K562 (cell line): ENCODE measurements at regions not wholly inside any gene's neighbourhood (a gene's known extent, or its start where the extent isn't known, plus 50 kb on each side); places are given as distances from the start of the nearest gene placed in this dataset.

ENCODE experiments used
- CTBP1 ChIP-seq: fragments of 450-650 bp; IDR thresholded peaks from 2 replicates; pipeline ENCODE4 v1.6.1; 2016; ENCODE audit warnings: borderline replicate concordance
- MEIS2 ChIP-seq: fragments of 450-650 bp; IDR thresholded peaks from 2 replicates; pipeline ENCODE4 v1.6.1; 2014; ENCODE audit warnings: mild to moderate bottlenecking; ENCODE audit not compliant: partially characterized antibody
- PBX2 ChIP-seq, 2 experiments: IDR thresholded peaks in 1 of 2; conservative IDR thresholded peaks in 1 of 2; 2 replicates each; pipeline ENCODE4 v1.6.1; 2016; ENCODE audit warnings: low read depth in 2 of 2, mild to moderate bottlenecking in 1 of 2, missing compliant biosample characterization in 1 of 2, missing genetic modification characterization in 1 of 2, moderate library complexity in 1 of 2
- RCOR1 ChIP-seq, 2 experiments: IDR thresholded peaks; 2 replicates each; pipeline ENCODE4 v1.6.1; 2012; ENCODE audit warnings: low read depth in 2 of 2, low read length in 2 of 2, borderline replicate concordance in 1 of 2, improper control_type of control experiment in 1 of 2
- ZNF584 ChIP-seq: fragments of 200-800 bp; sonication (Bioruptor generic); IDR thresholded peaks from 2 replicates; pipeline ENCODE4 v1.6.1; 2016; ENCODE audit warnings: low read depth, mild to moderate bottlenecking, missing genetic modification characterization, missing compliant biosample characterization
- ZNF77 ChIP-seq: fragments of 250-450 bp; sonication (Bioruptor Pico); IDR thresholded peaks from 2 replicates; pipeline ENCODE4 v1.5.0; 2020

- TF ChIP-seq PBX2 (CRISPR knock-in tag; IDR thresholded peaks at IDR 0.05; ENCODE audit: low read depth) (peak; percentile 40; the same call in 1 of the 2 replicates), PBX2 (tag; conservative IDR thresholded peaks at IDR 0.05; ENCODE audit: low read depth) (peak; percentile 78), CTBP1 (0 out of 2 replicates have a peak, but pooled peaks have one; percentile 73), ZNF77 (CRISPR knock-in tag) (no peak), ZNF584 (CRISPR knock-in tag) (no peak), MEIS2 (peak; percentile 62), RCOR1 (IDR thresholded peaks at IDR 0.05; ENCODE audit: borderline replicate concordance in 1 of 2, low read depth in 2 of 2, low read length in 2 of 2) (0 out of 4 replicates have a peak, but pooled peaks of 1 of the 2 experiments have one; percentile 23)
These were observed 172.5 kb downstream of the AHSP start (continued) for GRCh38 chr16:31700200-31700529.
